Peyer's patch (tissue), 4 donors: ENCODE measurements at regions not wholly inside any gene's neighbourhood (a gene's known extent, or its start where the extent isn't known, plus 50 kb on each side); places are given as distances from the start of the nearest gene placed in this dataset.

Experiments used
- DNase-seq, 3 donors: peaks; one replicate each; pipeline ENCODE4 v3.0.0-alpha.2; 2017 to 2019
- H3K27ac ChIP-seq, 4 donors: fragments of 200-600 bp; sonication (generic); one replicate each; pipeline ENCODE4 v1.5.1; 2016 to 2019
- H3K27me3 ChIP-seq, 2 donors: fragments of 200-600 bp; sonication (generic); one replicate each; pipeline ENCODE4 v1.5.1; 2019
- H3K36me3 ChIP-seq, 3 donors: fragments of 200-600 bp; sonication (generic); one replicate each; pipeline ENCODE4 v1.5.1; 2016 to 2019
- H3K4me1 ChIP-seq, 4 donors: fragments of 200-600 bp; sonication (generic); one replicate each; pipeline ENCODE4 v1.5.1; 2016 to 2019
- H3K4me3 ChIP-seq, 4 donors: fragments of 200-600 bp; sonication (generic); 1 replicate in 3 of 4; 2 replicates in 1 of 4; pipeline ENCODE4 v1.5.1; 2016 to 2019; ENCODE audit warnings: mild to moderate bottlenecking in 1 of 4
- H3K9me3 ChIP-seq, 4 donors: fragments of 200-600 bp; sonication (generic); one replicate each; pipeline ENCODE4 v1.5.1; 2016 to 2019; ENCODE audit warnings: mild to moderate bottlenecking in 1 of 4
- POLR2A ChIP-seq, 2 donors: fragments of 450-650 bp; IDR thresholded peaks; one replicate each; pipeline ENCODE4 v1.5.1; 2017; ENCODE audit warnings: antibody characterized with exemption in 2 of 2, mild to moderate bottlenecking in 2 of 2, moderate library complexity in 2 of 2
- TF ChIP-seq, protein P1 (sequence below), 6 experiments: fragments of 450-650 bp in 4 of 6; fragments of 200-600 bp in 2 of 6; sonication (generic) in 1 of 6; IDR thresholded peaks; one replicate each; pipeline ENCODE4 v1.5.1; 2017 to 2019; ENCODE audit warnings: antibody characterized with exemption in 6 of 6, mild to moderate bottlenecking in 3 of 6, moderate library complexity in 1 of 6

DNA sequence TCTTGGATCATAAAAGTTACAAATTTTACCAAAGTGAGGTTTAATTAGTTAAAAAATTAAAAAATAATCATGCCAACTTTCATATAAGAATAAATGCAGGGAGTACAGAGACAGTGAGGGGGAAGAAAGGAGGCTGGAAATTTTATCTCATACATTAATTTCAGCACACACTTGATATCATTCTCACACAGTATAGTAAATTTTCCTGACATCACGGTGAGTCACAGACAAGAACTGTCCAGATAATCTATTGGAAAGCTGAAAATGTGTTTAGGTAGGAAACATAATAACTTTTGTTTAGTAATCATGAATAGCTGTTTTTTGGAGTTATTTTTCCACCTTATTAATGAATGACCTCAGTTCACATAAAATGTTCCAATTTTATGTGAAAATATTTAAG lies 1204.8 kb downstream of the GALC start:
- no peak for TF ChIP-seq POLR2A (IDR thresholded peaks at IDR 0.05)
- TF ChIP-seq, protein P1, sequence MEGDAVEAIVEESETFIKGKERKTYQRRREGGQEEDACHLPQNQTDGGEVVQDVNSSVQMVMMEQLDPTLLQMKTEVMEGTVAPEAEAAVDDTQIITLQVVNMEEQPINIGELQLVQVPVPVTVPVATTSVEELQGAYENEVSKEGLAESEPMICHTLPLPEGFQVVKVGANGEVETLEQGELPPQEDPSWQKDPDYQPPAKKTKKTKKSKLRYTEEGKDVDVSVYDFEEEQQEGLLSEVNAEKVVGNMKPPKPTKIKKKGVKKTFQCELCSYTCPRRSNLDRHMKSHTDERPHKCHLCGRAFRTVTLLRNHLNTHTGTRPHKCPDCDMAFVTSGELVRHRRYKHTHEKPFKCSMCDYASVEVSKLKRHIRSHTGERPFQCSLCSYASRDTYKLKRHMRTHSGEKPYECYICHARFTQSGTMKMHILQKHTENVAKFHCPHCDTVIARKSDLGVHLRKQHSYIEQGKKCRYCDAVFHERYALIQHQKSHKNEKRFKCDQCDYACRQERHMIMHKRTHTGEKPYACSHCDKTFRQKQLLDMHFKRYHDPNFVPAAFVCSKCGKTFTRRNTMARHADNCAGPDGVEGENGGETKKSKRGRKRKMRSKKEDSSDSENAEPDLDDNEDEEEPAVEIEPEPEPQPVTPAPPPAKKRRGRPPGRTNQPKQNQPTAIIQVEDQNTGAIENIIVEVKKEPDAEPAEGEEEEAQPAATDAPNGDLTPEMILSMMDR (IDR thresholded peaks at IDR 0.05): no peak
- no peaks in the 10 kb centered on the region for H3K36me3 ChIP-seq
- H3K27ac ChIP-seq: no peak overlapping the region
- no peaks in the 10 kb centered on the region for H3K4me1 ChIP-seq
- H3K4me3 ChIP-seq: no peak overlapping the region
- H3K27me3 ChIP-seq: no peaks in the 10 kb centered on the region
- DNase-seq: no peak
- H3K9me3 ChIP-seq: no peaks in the 10 kb centered on the region

DNA sequence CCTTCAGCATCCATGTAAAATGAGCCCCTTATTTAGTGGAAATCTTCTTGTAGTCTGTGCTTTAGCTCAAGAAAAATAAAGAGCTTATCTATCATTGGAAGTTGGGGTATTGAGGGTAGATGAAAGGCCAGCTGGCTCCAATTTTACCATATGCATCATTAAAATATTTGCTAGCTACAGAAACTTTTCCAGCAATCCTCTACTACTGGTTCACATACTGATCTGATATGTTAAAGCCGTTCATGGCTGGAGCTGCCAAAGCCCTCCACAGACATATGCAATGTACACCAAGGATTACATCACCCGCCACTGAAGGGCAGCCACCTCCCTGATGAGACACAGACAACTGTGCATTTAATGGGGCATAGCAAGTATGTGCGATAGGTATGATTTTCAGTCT lies 1205.3 kb downstream of the GALC start:
- no peak for TF ChIP-seq POLR2A (IDR thresholded peaks at IDR 0.05)
- TF ChIP-seq, protein P1 (IDR thresholded peaks at IDR 0.05): no peak
- Histone ChIP-seq H3K27me3 (no peaks in the 10 kb centered on the region), H3K4me1 (no peaks in the 10 kb centered on the region), H3K9me3 (no peaks in the 10 kb centered on the region), H3K36me3 (no peaks in the 10 kb centered on the region), H3K27ac (no peak overlapping the region), H3K4me3 (no peak overlapping the region)
- DNase-seq: no peak

DNA sequence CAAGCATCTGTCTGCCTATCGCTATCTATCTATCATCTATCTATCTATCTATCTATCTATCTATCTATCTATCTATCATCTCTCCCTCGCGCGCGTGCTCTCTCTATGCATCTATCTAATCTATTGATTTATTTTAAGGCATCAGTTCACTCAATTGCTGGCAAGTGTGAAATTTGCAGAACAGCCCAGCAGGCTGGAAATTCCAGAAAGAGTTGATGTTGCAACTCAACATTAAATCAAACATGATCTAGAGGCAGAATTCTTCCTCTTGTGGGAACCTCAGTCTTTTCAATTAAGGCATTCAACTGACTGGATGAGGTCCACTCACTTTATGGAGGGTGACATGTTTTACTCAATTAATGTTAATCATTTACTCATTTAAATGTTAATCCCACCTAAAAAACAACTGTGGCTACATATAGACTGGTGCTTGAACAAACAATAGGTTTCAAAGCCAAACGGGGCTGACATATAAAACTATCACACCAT lies 1210.8 kb downstream of the GALC start:
- Histone ChIP-seq H3K36me3 (no peaks in the 10 kb centered on the region), H3K4me1 (no peaks in the 10 kb centered on the region), H3K4me3 (no peak overlapping the region), H3K27ac (no peak overlapping the region), H3K9me3 (no peaks in the 10 kb centered on the region), H3K27me3 (no peaks in the 10 kb centered on the region)
- DNase-seq: no peak
- no peak for TF ChIP-seq POLR2A (IDR thresholded peaks at IDR 0.05)
- TF ChIP-seq, protein P1 (IDR thresholded peaks at IDR 0.05): no peak

DNA sequence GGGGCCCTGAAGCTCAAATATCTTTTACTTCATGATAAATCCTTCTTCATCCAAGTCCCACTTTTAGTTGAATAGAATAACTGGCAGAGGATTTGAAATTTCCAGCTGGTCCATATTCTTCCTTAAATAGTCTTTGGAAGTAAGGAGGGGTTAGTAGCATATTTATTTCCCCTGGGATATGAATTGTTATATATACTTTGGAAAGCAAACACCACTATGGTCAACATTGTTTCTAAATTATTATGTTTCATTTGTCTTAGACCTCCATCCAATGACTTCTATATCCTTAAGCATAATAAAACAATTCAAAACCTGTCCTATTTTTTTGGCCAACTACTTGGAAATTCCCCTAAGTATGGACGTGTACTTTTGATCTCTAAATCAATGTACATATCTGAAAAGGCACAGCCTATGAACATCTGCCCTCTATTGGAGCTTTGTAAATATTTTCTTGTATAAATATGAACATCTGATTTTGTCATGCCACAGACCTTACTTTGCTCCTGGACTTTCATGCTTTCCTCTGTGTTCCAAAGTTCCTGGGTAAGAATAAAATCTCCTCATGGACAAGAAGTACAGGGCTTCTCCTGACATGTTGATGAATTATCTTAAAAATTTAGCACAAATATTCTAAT lies 1212.0 kb downstream of the GALC start:
- H3K4me3 ChIP-seq: no peak overlapping the region
- no peaks in the 10 kb centered on the region for H3K9me3 ChIP-seq
- no peak overlapping the region for H3K27ac ChIP-seq
- DNase-seq: no peak
- TF ChIP-seq, protein P1 (IDR thresholded peaks at IDR 0.05): no peak
- TF ChIP-seq POLR2A (IDR thresholded peaks at IDR 0.05): no peak
- H3K36me3 ChIP-seq: no peaks in the 10 kb centered on the region
- H3K4me1 ChIP-seq: no peaks in the 10 kb centered on the region
- H3K27me3 ChIP-seq: no peaks in the 10 kb centered on the region

DNA sequence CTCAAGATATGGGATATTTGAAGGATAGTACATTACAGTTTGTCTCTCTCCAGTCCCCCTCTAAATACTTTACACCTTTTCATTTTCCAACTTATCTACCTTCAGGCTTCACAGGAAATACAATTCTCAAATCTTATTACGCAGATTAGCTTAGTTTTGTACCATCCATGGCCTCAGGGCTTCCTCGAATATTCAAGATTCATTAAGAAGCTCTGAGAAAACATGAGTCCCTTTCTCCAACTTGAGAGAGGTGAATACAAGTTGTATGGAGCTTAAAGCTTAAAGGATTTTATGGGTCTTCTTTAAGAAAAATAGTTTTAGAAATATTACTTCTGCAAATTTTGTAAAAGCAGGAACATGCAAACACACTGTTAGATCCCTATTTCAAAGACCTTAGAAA lies 1212.5 kb downstream of the GALC start:
- no peaks in the 10 kb centered on the region for H3K4me1 ChIP-seq
- no peaks in the 10 kb centered on the region for H3K36me3 ChIP-seq
- no peaks in the 10 kb centered on the region for H3K27me3 ChIP-seq
- TF ChIP-seq POLR2A (IDR thresholded peaks at IDR 0.05): no peak
- TF ChIP-seq, protein P1 (IDR thresholded peaks at IDR 0.05): no peak
- H3K4me3 ChIP-seq: no peak overlapping the region
- H3K27ac ChIP-seq: no peak overlapping the region
- H3K9me3 ChIP-seq: no peaks in the 10 kb centered on the region
- no peak for DNase-seq

DNA sequence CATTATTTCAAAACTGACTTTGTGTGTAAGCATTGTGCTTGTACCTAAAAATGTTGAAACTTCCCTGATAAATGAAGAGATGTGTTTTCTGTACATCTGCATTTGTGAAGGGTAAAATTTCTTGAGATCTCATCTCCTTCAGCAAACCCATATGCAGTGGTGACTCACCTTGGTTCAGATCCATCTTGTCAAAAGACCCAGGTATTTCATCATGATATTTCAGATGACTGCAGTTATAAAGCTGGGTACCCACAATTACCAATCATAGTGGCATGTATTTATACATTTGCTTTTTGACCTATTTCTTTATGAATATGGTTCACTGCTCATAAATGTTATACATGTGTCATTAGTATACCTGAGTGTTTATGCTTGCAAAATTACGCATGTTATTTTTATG lies 1213.6 kb downstream of the GALC start:
- H3K36me3 ChIP-seq: no peaks in the 10 kb centered on the region
- H3K9me3 ChIP-seq: no peaks in the 10 kb centered on the region
- DNase-seq: no peak
- no peaks in the 10 kb centered on the region for H3K27me3 ChIP-seq
- TF ChIP-seq POLR2A (IDR thresholded peaks at IDR 0.05): no peak
- TF ChIP-seq, protein P1 (IDR thresholded peaks at IDR 0.05): no peak
- no peaks in the 10 kb centered on the region for H3K4me1 ChIP-seq
- no peak overlapping the region for H3K4me3 ChIP-seq
- no peak overlapping the region for H3K27ac ChIP-seq
